ENCODE measurements at regions not wholly inside any gene's neighbourhood (a gene's known extent, or its start where the extent isn't known, plus 50 kb on each side); places are given as distances from the start of the nearest gene placed in this dataset.

- no peaks in the 10 kb centered on the region for H3K36me3 ChIP-seq (ENCODE audit: control insufficient read depth in 2 of 3, insufficient read depth in 3 of 3, low read length in 3 of 3)
- TF ChIP-seq CTCF (IDR thresholded peaks at IDR 0.05; ENCODE audit: borderline replicate concordance, extremely low read depth, insufficient read depth) = no peak
- peaks cover 11% of the 10 kb centered on the region for H3K27me3 ChIP-seq (ENCODE audit: control insufficient read depth, insufficient read depth, low read length)
- no peak overlapping the region for H3K27ac ChIP-seq (ENCODE audit: low read depth in 2 of 2, low read length in 2 of 2)
- intact Hi-C loops (cut with DNase I) = no loop called here
- H3K4me3 ChIP-seq (ENCODE audit: low read length in 3 of 3) = no peak overlapping the region
- no peaks in the 10 kb centered on the region for H3K9me3 ChIP-seq (ENCODE audit: control insufficient read depth in 2 of 3, insufficient read depth in 1 of 3, low read length in 3 of 3)
- peaks cover 0 to 6% (median 0%) of the 10 kb centered on the region in 3 donors for H3K4me1 ChIP-seq (ENCODE audit: control insufficient read depth in 2 of 3, insufficient read depth in 2 of 3, low read depth in 1 of 3, low read length in 3 of 3)
- FAIRE-seq (no peak), DNase-seq (no peak)
- H3K9ac ChIP-seq (ENCODE audit: low read length in 3 of 3) = no peak overlapping the region
Measured at GRCh38 chr1:9183898-9184297, 50.7 kb upstream of the H6PD start.

GRCh38 chr1:9184749-9185148 lies 49.8 kb upstream of the H6PD start:
- Histone ChIP-seq H3K36me3 (ENCODE audit: control insufficient read depth in 2 of 3, insufficient read depth in 3 of 3, low read length in 3 of 3) (no peaks in the 10 kb centered on the region), H3K27me3 (ENCODE audit: control insufficient read depth, insufficient read depth, low read length) (peaks cover 11% of the 10 kb centered on the region), H3K4me3 (ENCODE audit: low read length in 3 of 3) (no peak overlapping the region), H3K9me3 (ENCODE audit: control insufficient read depth in 2 of 3, insufficient read depth in 1 of 3, low read length in 3 of 3) (no peaks in the 10 kb centered on the region), H3K9ac (ENCODE audit: low read length in 3 of 3) (no peak overlapping the region), H3K4me1 (ENCODE audit: control insufficient read depth in 2 of 3, insufficient read depth in 2 of 3, low read depth in 1 of 3, low read length in 3 of 3) (peaks cover 0 to 6% (median 0%) of the 10 kb centered on the region in 3 donors), H3K27ac (ENCODE audit: low read depth in 2 of 2, low read length in 2 of 2) (no peak overlapping the region)
- intact Hi-C loops (cut with DNase I) = no loop called here
- no peak for TF ChIP-seq CTCF (IDR thresholded peaks at IDR 0.05; ENCODE audit: borderline replicate concordance, extremely low read depth, insufficient read depth)
- no peak for DNase-seq
- no peak for FAIRE-seq

Measured in kidney (tissue), 13 donors.